Stomach (tissue), 8 donors: ENCODE measurements at regions not wholly inside any gene's neighbourhood (a gene's known extent, or its start where the extent isn't known, plus 50 kb on each side); places are given as distances from the start of the nearest gene placed in this dataset.

Source experiments
- DNase-seq, 2 donors: peaks; one replicate each; pipeline versions ENCODE4 v3.0.0 to v3.0.0-alpha.2; 2013 to 2019
- H3K27ac ChIP-seq, 5 donors: fragments of 200-600 bp in 4 of 5; sonication (generic) in 4 of 5; one replicate each; pipeline ENCODE4 v1.5.1; 2013 to 2019; ENCODE audit warnings: mild to moderate bottlenecking in 1 of 5, moderate library complexity in 1 of 5
- H3K27me3 ChIP-seq, 3 donors: fragments of 200-600 bp; sonication (generic); one replicate each; pipeline ENCODE4 v1.5.1; 2017 to 2019; ENCODE audit warnings: mixed run types in 1 of 3
- H3K36me3 ChIP-seq, 4 donors: fragments of 200-600 bp; sonication (generic); 1 replicate in 3 of 4; 2 replicates in 1 of 4; pipeline ENCODE4 v1.5.1; 2016 to 2019
- H3K4me1 ChIP-seq, 4 donors: fragments of 200-600 bp; sonication (generic); one replicate each; pipeline ENCODE4 v1.5.1; 2016 to 2019
- H3K4me3 ChIP-seq, 4 donors: fragments of 200-600 bp; sonication (generic) in 3 of 4; one replicate each; pipeline ENCODE4 v1.5.1; 2016 to 2019; ENCODE audit warnings: mild to moderate bottlenecking in 1 of 4
- H3K9me3 ChIP-seq, 4 donors: fragments of 200-600 bp; sonication (generic); one replicate each; pipeline ENCODE4 v1.5.1; 2016 to 2019
- EP300 ChIP-seq: sonication (generic); formaldehyde crosslinking; IDR thresholded peaks from one replicate; pipeline ENCODE4 v1.6.1; 2017; ENCODE audit warnings: antibody characterized with exemption
- POLR2A ChIP-seq, 4 donors: fragments of 450-650 bp; IDR thresholded peaks; one replicate each; pipeline ENCODE4 v1.6.1; 2016; ENCODE audit warnings: antibody characterized with exemption in 4 of 4, control low read depth in 2 of 4, mild to moderate bottlenecking in 1 of 4, moderate library complexity in 1 of 4
- POLR2AphosphoS5 ChIP-seq, 3 donors: sonication (generic); formaldehyde crosslinking; IDR thresholded peaks; one replicate each; pipeline ENCODE4 v1.6.1; 2016; ENCODE audit warnings: antibody characterized with exemption in 3 of 3
- WGBS, 5 donors: extraction: QIAGEN DNeasy Blood & Tissue Kit in 3 of 5; methylation state at CpG; one replicate each; pipeline versions ENCODE4 v1.1.5 to v1.1.7; 2013 to 2018; 5-methylcytosine and 5-hydroxymethylcytosine counted together
- intact Hi-C: fragments of 100-400 bp; cut with DNase I; formaldehyde crosslinking; loops from one replicate; pipeline ENCODE4 v1.15.1; 2023; ENCODE audit warnings: low total_unique reads
- TF ChIP-seq, protein P1 (sequence below), 7 experiments: fragments of 450-650 bp in 4 of 7; fragments of 200-600 bp in 3 of 7; sonication (generic) in 3 of 7; IDR thresholded peaks; one replicate each; pipeline ENCODE4 v1.5.1; 2016 to 2019; ENCODE audit warnings: antibody characterized with exemption in 7 of 7, control low read depth in 2 of 7, mild to moderate bottlenecking in 1 of 7
- donor health status: healthy with polysubstance abuse.
- donor health status: Bipolar disorder and iron deficiency.
- donor health status: healthy.

GRCh38 chr1:98322086-98322485 is 339.4 kb upstream of the SNX7 start:
- no peak for DNase-seq
- TF ChIP-seq POLR2AphosphoS5 (IDR thresholded peaks at IDR 0.05), result no peak
- TF ChIP-seq POLR2A (IDR thresholded peaks at IDR 0.05), result no peak
- TF ChIP-seq, protein P1, sequence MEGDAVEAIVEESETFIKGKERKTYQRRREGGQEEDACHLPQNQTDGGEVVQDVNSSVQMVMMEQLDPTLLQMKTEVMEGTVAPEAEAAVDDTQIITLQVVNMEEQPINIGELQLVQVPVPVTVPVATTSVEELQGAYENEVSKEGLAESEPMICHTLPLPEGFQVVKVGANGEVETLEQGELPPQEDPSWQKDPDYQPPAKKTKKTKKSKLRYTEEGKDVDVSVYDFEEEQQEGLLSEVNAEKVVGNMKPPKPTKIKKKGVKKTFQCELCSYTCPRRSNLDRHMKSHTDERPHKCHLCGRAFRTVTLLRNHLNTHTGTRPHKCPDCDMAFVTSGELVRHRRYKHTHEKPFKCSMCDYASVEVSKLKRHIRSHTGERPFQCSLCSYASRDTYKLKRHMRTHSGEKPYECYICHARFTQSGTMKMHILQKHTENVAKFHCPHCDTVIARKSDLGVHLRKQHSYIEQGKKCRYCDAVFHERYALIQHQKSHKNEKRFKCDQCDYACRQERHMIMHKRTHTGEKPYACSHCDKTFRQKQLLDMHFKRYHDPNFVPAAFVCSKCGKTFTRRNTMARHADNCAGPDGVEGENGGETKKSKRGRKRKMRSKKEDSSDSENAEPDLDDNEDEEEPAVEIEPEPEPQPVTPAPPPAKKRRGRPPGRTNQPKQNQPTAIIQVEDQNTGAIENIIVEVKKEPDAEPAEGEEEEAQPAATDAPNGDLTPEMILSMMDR (IDR thresholded peaks at IDR 0.05), result no peak
- TF ChIP-seq EP300, result no peak
- WGBS, 5 donors, result 44 to 88% (median 72%) methylated on average over 1 of the region's 1 CpG
- H3K27ac ChIP-seq, result no peak overlapping the region
- intact Hi-C loops, result no loop called here
- peaks cover 0 to 49% (median 3%) of the 10 kb centered on the region in 4 donors for H3K4me1 ChIP-seq
- no peaks in the 10 kb centered on the region for H3K36me3 ChIP-seq
- no peak overlapping the region for H3K4me3 ChIP-seq
- H3K27me3 ChIP-seq, result no peaks in the 10 kb centered on the region
- H3K9me3 ChIP-seq, result no peaks in the 10 kb centered on the region

- H3K4me1 ChIP-seq, result peaks cover 0 to 48% (median 0%) of the 10 kb centered on the region in 4 donors
- H3K27ac ChIP-seq, result no peak overlapping the region
- 94 to 97% (median 95%) methylated on average over 2 of the region's 2 CpGs for WGBS, 5 donors
- H3K4me3 ChIP-seq, result no peak overlapping the region
- H3K9me3 ChIP-seq, result no peaks in the 10 kb centered on the region
- TF ChIP-seq, protein P1 (IDR thresholded peaks at IDR 0.05), result no peak
- TF ChIP-seq EP300, result no peak
- TF ChIP-seq POLR2AphosphoS5 (IDR thresholded peaks at IDR 0.05), result no peak
- TF ChIP-seq POLR2A (IDR thresholded peaks at IDR 0.05), result no peak
- no peak for DNase-seq
- intact Hi-C loops, result no loop called here
- no peaks in the 10 kb centered on the region for H3K36me3 ChIP-seq
- H3K27me3 ChIP-seq, result no peaks in the 10 kb centered on the region
These were observed 340.3 kb upstream of the SNX7 start for GRCh38 chr1:98321191-98321590.

- Histone ChIP-seq H3K27me3 (no peaks in the 10 kb centered on the region), H3K36me3 (no peaks in the 10 kb centered on the region), H3K4me3 (no peak overlapping the region), H3K27ac (no peak overlapping the region), H3K9me3 (no peaks in the 10 kb centered on the region), H3K4me1 (peaks cover 0 to 14% (median 0%) of the 10 kb centered on the region in 4 donors)
- TF ChIP-seq, protein P1 (IDR thresholded peaks at IDR 0.05), result no peak
- TF ChIP-seq POLR2A (IDR thresholded peaks at IDR 0.05), result no peak
- no peak for TF ChIP-seq EP300
- no peak for TF ChIP-seq POLR2AphosphoS5 (IDR thresholded peaks at IDR 0.05)
- 67 to 88% (median 75%) methylated on average over 2 of the region's 2 CpGs for WGBS, 5 donors
- intact Hi-C loops, result no loop called here
- DNase-seq, result no peak
These were observed 345.1 kb upstream of the SNX7 start for GRCh38 chr1:98316286-98316905.

- 75 to 83% (median 77%) methylated on average over 1 of the region's 1 CpG for WGBS, 5 donors
- TF ChIP-seq POLR2A (IDR thresholded peaks at IDR 0.05) (no peak), EP300 (no peak), POLR2AphosphoS5 (IDR thresholded peaks at IDR 0.05) (no peak)
- TF ChIP-seq, protein P1 (IDR thresholded peaks at IDR 0.05), result no peak
- no peak for DNase-seq
- no peak overlapping the region for H3K27ac ChIP-seq
- H3K4me1 ChIP-seq, result peaks cover 0 to 14% (median 0%) of the 10 kb centered on the region in 4 donors
- intact Hi-C loops, result no loop called here
- no peak overlapping the region for H3K4me3 ChIP-seq
- H3K36me3 ChIP-seq, result no peaks in the 10 kb centered on the region
- H3K27me3 ChIP-seq, result no peaks in the 10 kb centered on the region
- no peaks in the 10 kb centered on the region for H3K9me3 ChIP-seq
These were observed 346.2 kb upstream of the SNX7 start for GRCh38 chr1:98315309-98315708.
